Vagina (tissue), 2 donors: ENCODE measurements at regions not wholly inside any gene's neighbourhood (a gene's known extent, or its start where the extent isn't known, plus 50 kb on each side); places are given as distances from the start of the nearest gene placed in this dataset.
A peak's percentile ranks its signal among the peaks of the same experiment; 100 is the strongest.

Experiments
- DNase-seq, 2 donors: peaks; one replicate each; pipeline ENCODE4 v3.0.0-alpha.2; 2017; ENCODE audit errors: extremely low spot score in 2 of 2
- H3K27ac ChIP-seq: fragments of 200-600 bp; sonication (generic); one replicate; pipeline ENCODE4 v1.5.1; 2019
- H3K27me3 ChIP-seq: fragments of 200-600 bp; sonication (generic); one replicate; pipeline ENCODE4 v1.5.1; 2019
- H3K36me3 ChIP-seq, 2 donors: fragments of 200-600 bp; sonication (generic); one replicate each; pipeline ENCODE4 v1.5.1; 2017 to 2019
- H3K4me1 ChIP-seq: fragments of 200-600 bp; sonication (generic); one replicate; pipeline ENCODE4 v1.5.1; 2019
- H3K4me3 ChIP-seq, 2 donors: fragments of 200-600 bp; sonication (generic); 1 replicate in 1 of 2; 2 replicates in 1 of 2; pipeline ENCODE4 v1.5.1; 2016 to 2019
- H3K9me3 ChIP-seq: fragments of 200-600 bp; sonication (generic); one replicate; pipeline ENCODE4 v1.5.1; 2019
- POLR2A ChIP-seq, 2 donors: fragments of 450-650 bp; IDR thresholded peaks; one replicate each; pipeline ENCODE4 v1.6.1; 2017; ENCODE audit warnings: antibody characterized with exemption in 2 of 2, mild to moderate bottlenecking in 2 of 2, moderate library complexity in 2 of 2
- POLR2AphosphoS5 ChIP-seq, 2 donors: sonication (generic); formaldehyde crosslinking; IDR thresholded peaks; one replicate each; pipeline ENCODE4 v1.9.0; 2017; ENCODE audit warnings: antibody characterized with exemption in 2 of 2, mild to moderate bottlenecking in 2 of 2, low read depth in 1 of 2; ENCODE audit not compliant: insufficient read depth in 1 of 2
- intact Hi-C: fragments of 100-400 bp; cut with DNase I; formaldehyde crosslinking; loops from one replicate; pipeline ENCODE4 v1.15.1; 2023
- TF ChIP-seq, protein P1 (sequence below), 3 experiments: fragments of 450-650 bp in 2 of 3; fragments of 200-600 bp in 1 of 3; sonication (generic) in 1 of 3; IDR thresholded peaks; one replicate each; pipeline ENCODE4 v1.5.1; 2017 to 2019; ENCODE audit warnings: antibody characterized with exemption in 3 of 3, mild to moderate bottlenecking in 2 of 3, moderate library complexity in 2 of 3

- Histone ChIP-seq H3K36me3 (no peaks in the 10 kb centered on the region), H3K27ac (no peak overlapping the region), H3K4me1 (no peaks in the 10 kb centered on the region), H3K27me3 (no peaks in the 10 kb centered on the region), H3K9me3 (no peaks in the 10 kb centered on the region), H3K4me3 (no peak overlapping the region)
- no peak for DNase-seq
- intact Hi-C loops = no loop called here
- TF ChIP-seq, protein P1, sequence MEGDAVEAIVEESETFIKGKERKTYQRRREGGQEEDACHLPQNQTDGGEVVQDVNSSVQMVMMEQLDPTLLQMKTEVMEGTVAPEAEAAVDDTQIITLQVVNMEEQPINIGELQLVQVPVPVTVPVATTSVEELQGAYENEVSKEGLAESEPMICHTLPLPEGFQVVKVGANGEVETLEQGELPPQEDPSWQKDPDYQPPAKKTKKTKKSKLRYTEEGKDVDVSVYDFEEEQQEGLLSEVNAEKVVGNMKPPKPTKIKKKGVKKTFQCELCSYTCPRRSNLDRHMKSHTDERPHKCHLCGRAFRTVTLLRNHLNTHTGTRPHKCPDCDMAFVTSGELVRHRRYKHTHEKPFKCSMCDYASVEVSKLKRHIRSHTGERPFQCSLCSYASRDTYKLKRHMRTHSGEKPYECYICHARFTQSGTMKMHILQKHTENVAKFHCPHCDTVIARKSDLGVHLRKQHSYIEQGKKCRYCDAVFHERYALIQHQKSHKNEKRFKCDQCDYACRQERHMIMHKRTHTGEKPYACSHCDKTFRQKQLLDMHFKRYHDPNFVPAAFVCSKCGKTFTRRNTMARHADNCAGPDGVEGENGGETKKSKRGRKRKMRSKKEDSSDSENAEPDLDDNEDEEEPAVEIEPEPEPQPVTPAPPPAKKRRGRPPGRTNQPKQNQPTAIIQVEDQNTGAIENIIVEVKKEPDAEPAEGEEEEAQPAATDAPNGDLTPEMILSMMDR (IDR thresholded peaks at IDR 0.05) = no peak
- TF ChIP-seq POLR2A (IDR thresholded peaks at IDR 0.05) = no peak
- TF ChIP-seq POLR2AphosphoS5 (IDR thresholded peaks at IDR 0.05; ENCODE audit: insufficient read depth in 1 of 2, low read depth in 1 of 2) = no peak
These were observed 131.5 kb upstream of the PTPN3 start for GRCh38 chr9:109629615-109630014.

DNA sequence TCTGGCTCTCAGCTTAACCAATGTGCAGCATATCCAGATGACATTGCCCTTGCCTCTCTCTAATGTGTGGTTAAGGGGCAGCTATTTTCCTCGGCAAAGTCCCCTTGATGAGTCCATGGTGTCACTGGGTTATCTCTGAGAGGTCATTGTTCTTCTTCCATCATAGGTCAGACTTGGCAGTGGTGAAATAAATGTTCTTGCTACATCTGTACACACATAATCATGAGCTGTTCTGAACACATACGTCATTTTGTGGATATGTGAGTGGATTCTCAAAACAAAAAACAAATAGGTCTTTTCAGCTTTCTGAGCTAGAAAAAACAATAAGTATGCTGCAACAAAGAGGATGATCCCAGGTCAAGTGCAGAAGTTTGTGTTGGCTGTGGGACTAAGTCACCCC, 134.7 kb upstream of the PTPN3 start:
- H3K9me3 ChIP-seq = no peaks in the 10 kb centered on the region
- H3K4me1 ChIP-seq = no peaks in the 10 kb centered on the region
- TF ChIP-seq, protein P1 (IDR thresholded peaks at IDR 0.05) = no peak
- TF ChIP-seq POLR2AphosphoS5 (IDR thresholded peaks at IDR 0.05; ENCODE audit: insufficient read depth in 1 of 2, low read depth in 1 of 2) = no peak
- TF ChIP-seq POLR2A (IDR thresholded peaks at IDR 0.05) = no peak
- no peaks in the 10 kb centered on the region for H3K36me3 ChIP-seq
- H3K27ac ChIP-seq = no peak overlapping the region
- intact Hi-C loops = no loop called here
- no peak overlapping the region for H3K4me3 ChIP-seq
- no peak for DNase-seq
- no peaks in the 10 kb centered on the region for H3K27me3 ChIP-seq

DNA sequence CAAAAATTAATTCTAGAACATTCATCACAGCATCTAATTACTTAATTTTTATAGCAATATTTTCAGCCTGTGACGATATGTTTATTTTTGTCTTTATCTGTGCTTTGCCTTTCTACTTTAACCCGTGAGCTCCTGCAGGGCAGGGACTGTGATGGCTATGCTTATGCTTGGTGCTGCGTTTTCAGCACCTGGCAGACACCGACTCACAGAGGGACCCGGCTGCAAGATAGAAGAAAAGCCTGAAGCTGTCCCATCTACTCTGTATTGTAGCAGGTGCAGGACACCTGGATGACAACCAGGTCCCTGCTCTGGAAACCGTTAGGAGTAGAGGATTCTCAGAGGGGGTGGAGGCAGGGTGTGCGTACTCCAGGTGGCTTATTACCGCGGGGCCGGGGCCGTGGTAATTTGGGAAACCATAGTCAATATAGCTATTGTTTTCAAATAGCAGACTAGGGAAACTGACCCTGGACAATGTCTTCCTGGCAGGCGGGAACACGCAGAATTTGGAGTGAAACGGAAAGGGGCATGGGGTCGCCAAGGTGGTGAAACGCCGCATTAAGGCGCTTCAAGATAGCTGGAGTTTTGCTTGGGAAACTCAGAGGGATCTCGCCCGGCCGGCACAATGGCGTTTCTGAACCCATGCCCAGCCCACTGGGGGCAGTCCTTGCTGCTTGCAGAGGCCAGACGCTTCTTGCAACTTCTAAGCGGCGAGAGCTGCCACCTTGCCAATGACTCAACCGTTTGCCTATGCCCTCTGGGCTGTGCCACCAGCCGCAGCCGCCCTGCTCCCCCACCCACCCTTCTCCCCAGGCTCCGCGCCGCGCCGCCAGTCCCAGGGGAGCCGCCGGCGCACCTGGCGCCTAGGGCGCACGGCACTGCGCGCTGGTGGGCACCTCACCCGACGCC, 140.1 kb upstream of the PALM2AKAP2 start:
- TF ChIP-seq POLR2A (IDR thresholded peaks at IDR 0.05) = no peak
- TF ChIP-seq, protein P1 (IDR thresholded peaks at IDR 0.05) = no peak
- TF ChIP-seq POLR2AphosphoS5 (IDR thresholded peaks at IDR 0.05; ENCODE audit: insufficient read depth in 1 of 2, low read depth in 1 of 2) = no peak
- Histone ChIP-seq H3K36me3 (no peaks in the 10 kb centered on the region), H3K27ac (no peak overlapping the region), H3K27me3 (peaks cover 6% of the 10 kb centered on the region), H3K9me3 (no peaks in the 10 kb centered on the region), H3K4me3 (peak overlapping the region; percentile 24 to 27), H3K4me1 (peaks cover 15% of the 10 kb centered on the region)
- DNase-seq = no peak
- intact Hi-C loops = no loop called here

- peak overlapping the region; percentile 24 to 27 for H3K4me3 ChIP-seq
- peaks cover 6% of the 10 kb centered on the region for H3K27me3 ChIP-seq
- H3K36me3 ChIP-seq = no peaks in the 10 kb centered on the region
- H3K27ac ChIP-seq = no peak overlapping the region
- H3K4me1 ChIP-seq = peaks cover 15% of the 10 kb centered on the region
- no peak for TF ChIP-seq POLR2AphosphoS5 (IDR thresholded peaks at IDR 0.05; ENCODE audit: insufficient read depth in 1 of 2, low read depth in 1 of 2)
- H3K9me3 ChIP-seq = no peaks in the 10 kb centered on the region
- intact Hi-C loops = no loop called here
- DNase-seq = no peak
These were observed 139.2 kb upstream of the PALM2AKAP2 start for GRCh38 chr9:109640580-109641371.

DNA sequence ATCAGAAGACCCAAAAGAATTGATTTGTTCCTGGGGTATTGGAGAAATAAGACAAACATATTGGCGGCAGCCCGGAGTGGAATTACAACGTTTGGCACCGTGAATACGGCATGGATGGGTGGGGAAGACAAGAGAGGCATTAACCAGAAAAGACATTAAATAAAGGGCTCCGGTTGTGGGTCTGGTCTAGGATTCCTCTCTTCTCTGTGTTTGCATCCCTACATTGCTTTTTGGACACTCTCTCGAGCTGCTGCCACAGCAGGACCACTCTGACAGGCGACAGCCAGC, 138.7 kb upstream of the PALM2AKAP2 start:
- intact Hi-C loops = no loop called here
- Histone ChIP-seq H3K36me3 (no peaks in the 10 kb centered on the region), H3K27me3 (peaks cover 6% of the 10 kb centered on the region), H3K4me3 (no peak overlapping the region), H3K4me1 (peaks cover 15% of the 10 kb centered on the region), H3K27ac (no peak overlapping the region), H3K9me3 (no peaks in the 10 kb centered on the region)
- DNase-seq = no peak
- no peak for TF ChIP-seq POLR2AphosphoS5 (IDR thresholded peaks at IDR 0.05; ENCODE audit: insufficient read depth in 1 of 2, low read depth in 1 of 2)
- TF ChIP-seq, protein P1 (IDR thresholded peaks at IDR 0.05) = no peak
